PC-9 (cell line): ENCODE measurements at regions not wholly inside any gene's neighbourhood (a gene's known extent, or its start where the extent isn't known, plus 50 kb on each side); places are given as distances from the start of the nearest gene placed in this dataset.

Experiments
- EZH2 ChIP-seq: fragments of 200-600 bp; sonication (generic); IDR thresholded peaks from 2 replicates; pipeline ENCODE4 v1.8.0; 2017; ENCODE audit warnings: antibody characterized with exemption, low read depth
- TF ChIP-seq, protein P1 (sequence below): fragments of 200-600 bp; sonication (generic); conservative IDR thresholded peaks from 2 replicates; pipeline ENCODE4 v1.6.1; 2017; ENCODE audit warnings: mixed run types, antibody characterized with exemption, mild to moderate bottlenecking, moderate library complexity

DNA sequence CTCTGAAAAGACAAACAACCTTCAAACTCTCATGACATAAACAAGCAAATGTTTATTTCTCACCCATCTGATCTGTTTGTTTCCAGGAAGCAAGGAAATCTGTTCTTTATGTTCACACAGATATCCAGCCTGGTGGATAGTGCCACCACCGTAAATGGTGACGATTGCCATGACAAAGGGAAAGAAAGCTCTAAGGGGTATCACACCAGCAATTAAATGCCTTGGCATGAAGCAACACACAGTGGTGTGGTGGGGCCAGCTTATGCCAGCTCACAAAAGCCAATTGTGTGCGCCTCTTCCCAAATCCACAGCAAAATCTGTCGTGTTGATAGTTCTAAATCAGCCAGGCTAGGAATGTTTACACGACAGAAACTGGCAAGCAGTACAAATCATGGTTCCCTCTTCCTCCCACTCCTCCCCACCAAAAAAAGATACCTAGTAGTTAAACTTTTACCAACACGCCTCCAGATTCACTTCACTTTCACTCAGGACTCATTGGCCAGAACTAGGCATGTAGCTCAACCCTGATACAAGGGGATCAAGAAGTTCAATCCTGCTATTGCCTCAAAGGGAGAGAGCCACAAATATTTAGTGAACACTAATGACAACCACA, 189.2 kb upstream of the SLCO3A1 start:
- TF ChIP-seq, protein P1, sequence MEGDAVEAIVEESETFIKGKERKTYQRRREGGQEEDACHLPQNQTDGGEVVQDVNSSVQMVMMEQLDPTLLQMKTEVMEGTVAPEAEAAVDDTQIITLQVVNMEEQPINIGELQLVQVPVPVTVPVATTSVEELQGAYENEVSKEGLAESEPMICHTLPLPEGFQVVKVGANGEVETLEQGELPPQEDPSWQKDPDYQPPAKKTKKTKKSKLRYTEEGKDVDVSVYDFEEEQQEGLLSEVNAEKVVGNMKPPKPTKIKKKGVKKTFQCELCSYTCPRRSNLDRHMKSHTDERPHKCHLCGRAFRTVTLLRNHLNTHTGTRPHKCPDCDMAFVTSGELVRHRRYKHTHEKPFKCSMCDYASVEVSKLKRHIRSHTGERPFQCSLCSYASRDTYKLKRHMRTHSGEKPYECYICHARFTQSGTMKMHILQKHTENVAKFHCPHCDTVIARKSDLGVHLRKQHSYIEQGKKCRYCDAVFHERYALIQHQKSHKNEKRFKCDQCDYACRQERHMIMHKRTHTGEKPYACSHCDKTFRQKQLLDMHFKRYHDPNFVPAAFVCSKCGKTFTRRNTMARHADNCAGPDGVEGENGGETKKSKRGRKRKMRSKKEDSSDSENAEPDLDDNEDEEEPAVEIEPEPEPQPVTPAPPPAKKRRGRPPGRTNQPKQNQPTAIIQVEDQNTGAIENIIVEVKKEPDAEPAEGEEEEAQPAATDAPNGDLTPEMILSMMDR = no peak
- TF ChIP-seq EZH2 = no peak
